ENCODE measurements at regions not wholly inside any gene's neighbourhood (a gene's known extent, or its start where the extent isn't known, plus 50 kb on each side); places are given as distances from the start of the nearest gene placed in this dataset.

GRCh38 chr16:26546573-26546972 lies 520.2 kb upstream of the C16orf82 start:
- TF ChIP-seq POLR2A (IDR thresholded peaks at IDR 0.05; ENCODE audit: low read depth, low read length) (no peak), RCOR1 (conservative IDR thresholded peaks at IDR 0.05; ENCODE audit: low read depth, low read length) (no peak), CTCF (IDR thresholded peaks at IDR 0.05 in 2 of 3, conservative IDR thresholded peaks at IDR 0.05 in 1 of 3; ENCODE audit: control insufficient read depth in 2 of 3, extremely low read depth in 1 of 3, insufficient read depth in 1 of 3, low read depth in 3 of 3, low read length in 3 of 3) (no peak), ZNF274 (IDR thresholded peaks at IDR 0.05; ENCODE audit: insufficient read depth, insufficient read length) (no peak)

All from GM12878 (cell line).